Endothelial cell of umbilical vein (primary cell): ENCODE measurements at regions not wholly inside any gene's neighbourhood (a gene's known extent, or its start where the extent isn't known, plus 50 kb on each side); places are given as distances from the start of the nearest gene placed in this dataset.
"Not testable (repeated sequence)": the region's sequence is repeated elsewhere in the genome, so short reads cannot be mapped to it uniquely, and the experiment has no call there.

ENCODE experiments used
- BruUV-seq: library from RNA; stranded (reverse); fragments of 400-500 nt; replicated peaks from 2 replicates; lab custom pipeline; 2021; lab: Mats Ljungman, UMichigan
- CTCF ChIA-PET: fragments of 300-600, 350-600 bp; sonication (Branson Sonifier 250); formaldehyde crosslinking; loops from one replicate; lab custom pipeline; 2021; ENCODE audit warnings: antibody characterized with exemption, inconsistent platforms; lab: Charles Lee
- POLR2A ChIA-PET: fragments of 300-600, 350-600 bp; sonication (Branson Sonifier 250); formaldehyde crosslinking; loops from one replicate; lab custom pipeline; 2021; ENCODE audit warnings: antibody characterized with exemption, inconsistent platforms; lab: Charles Lee
- DNase-seq: peaks from one replicate; pipeline ENCODE4 v3.0.0-alpha.2; 2011; ENCODE audit warnings: low read depth, low spot score
- FAIRE-seq: peaks from 2 replicates; lab custom pipeline; 2011; peaks lifted over from hg19 to GRCh38; lab: Jason Lieb, UNC
- H2AFZ ChIP-seq: 2 replicates; pipeline ENCODE4 v1.6.0; 2012; ENCODE audit warnings: low read depth, low read length, control low read depth, inconsistent platforms
- H3K27ac ChIP-seq: 2 replicates; pipeline ENCODE4 v1.5.1; 2011; ENCODE audit warnings: low read depth, mild to moderate bottlenecking, control low read depth, low read length, moderate library complexity; ENCODE audit not compliant: insufficient read depth
- H3K27me3 ChIP-seq, 2 experiments: 2 replicates each; pipeline versions ENCODE4 v1.6.0 to v1.6.1; 2011; ENCODE audit warnings: low read length in 2 of 2, mixed read lengths in 1 of 2; ENCODE audit not compliant: control insufficient read depth in 2 of 2, insufficient read depth in 2 of 2
- H3K36me3 ChIP-seq, 2 experiments: 2 replicates in 1 of 2; 3 replicates in 1 of 2; pipeline ENCODE4 v1.5.1; 2011; ENCODE audit warnings: low read length in 2 of 2, mild to moderate bottlenecking in 1 of 2, moderate library complexity in 1 of 2; ENCODE audit not compliant: control insufficient read depth in 2 of 2, insufficient read depth in 2 of 2; ENCODE audit errors: extremely low read depth in 1 of 2
- H3K4me1 ChIP-seq: 3 replicates; pipeline ENCODE4 v1.5.1; 2011; ENCODE audit warnings: mild to moderate bottlenecking, low read length; ENCODE audit not compliant: control insufficient read depth, insufficient read depth; ENCODE audit errors: extremely low read depth
- H3K4me2 ChIP-seq: 2 replicates; pipeline ENCODE4 v1.6.1; 2011; ENCODE audit warnings: low read length, control low read depth, mixed read lengths; ENCODE audit not compliant: insufficient read depth
- H3K4me3 ChIP-seq, 3 experiments: fragments of 200-600 bp in 1 of 3; sonication (generic), shearing (Covaris generic) in 1 of 3; replicated peaks in 1 of 3; 2 replicates each; pipeline ENCODE4 v1.5.1; 2011 to 2016; ENCODE audit warnings: control low read depth in 3 of 3, low read length in 3 of 3, mild to moderate bottlenecking in 2 of 3, inconsistent platforms in 1 of 3, low read depth in 1 of 3, moderate library complexity in 1 of 3; ENCODE audit not compliant: insufficient read depth in 1 of 3
- H3K79me2 ChIP-seq: 2 replicates; pipeline ENCODE4 v1.6.0; 2012; ENCODE audit warnings: low read length, inconsistent platforms; ENCODE audit not compliant: control insufficient read depth, insufficient read depth
- H3K9ac ChIP-seq: replicated peaks from 2 replicates; pipeline ENCODE3; 2011; ENCODE audit warnings: low read length, control low read depth; ENCODE audit not compliant: insufficient read depth; ENCODE audit errors: extremely low read depth
- H3K9me1 ChIP-seq: replicated peaks from 3 replicates; pipeline ENCODE4 v1.6.0; 2011; ENCODE audit warnings: mild to moderate bottlenecking, low read length; ENCODE audit not compliant: control insufficient read depth, insufficient read depth; ENCODE audit errors: extremely low read depth
- H3K9me3 ChIP-seq: replicated peaks from 2 replicates; pipeline ENCODE4 v1.5.1; 2012; ENCODE audit warnings: low read length, inconsistent platforms; ENCODE audit not compliant: control insufficient read depth, insufficient read depth
- H4K20me1 ChIP-seq: replicated peaks from 2 replicates; pipeline ENCODE3; 2011; ENCODE audit warnings: mild to moderate bottlenecking, low read length; ENCODE audit not compliant: control insufficient read depth, insufficient read depth; ENCODE audit errors: extremely low read depth
- EZH2 ChIP-seq: IDR thresholded peaks from 2 replicates; pipeline ENCODE4 v1.6.1; 2012; ENCODE audit warnings: borderline replicate concordance, low read depth, mild to moderate bottlenecking, moderate library complexity, low read length, inconsistent platforms; ENCODE audit not compliant: severe bottlenecking
- GATA2 ChIP-seq: IDR thresholded peaks from 2 replicates; pipeline ENCODE4 v1.7.0; 2011; ENCODE audit warnings: low read depth, mild to moderate bottlenecking, moderate library complexity, mixed read lengths, low read length; ENCODE audit not compliant: insufficient read length, insufficient read depth
- MAX ChIP-seq: IDR thresholded peaks from 2 replicates; pipeline ENCODE4 v1.6.1; 2011; ENCODE audit not compliant: insufficient read depth, insufficient read length
- MYC ChIP-seq: IDR thresholded peaks from one replicate; pipeline ENCODE4 v1.6.1; 2011; ENCODE audit warnings: mild to moderate bottlenecking, low read depth, low read length
- POLR2A ChIP-seq: IDR thresholded peaks from 2 replicates; pipeline ENCODE4 v1.6.1; 2012; ENCODE audit warnings: low read depth, mild to moderate bottlenecking, control low read depth, low read length
- POLR2AphosphoS5 ChIP-seq: IDR thresholded peaks from 2 replicates; pipeline ENCODE4 v1.6.1; 2012; ENCODE audit warnings: low read depth, mild to moderate bottlenecking, control low read depth, low read length, moderate library complexity; ENCODE audit not compliant: insufficient read depth
- dilution Hi-C: fragments of 300-500 bp; cut with MboI; formaldehyde crosslinking; loops from one replicate; pipeline ENCODE4 v1.15.0; 2019; ENCODE audit warnings: low sequenced_read_pairs; ENCODE audit not compliant: extremely low pct_ligation_motif_present
- intact Hi-C: fragments of 100-400 bp; cut with micrococcal nuclease; formaldehyde crosslinking; loops from one replicate; pipeline ENCODE4 v1.10.0; 2022
- TF ChIP-seq, protein P1 (sequence below), 2 donors: IDR thresholded peaks; 1 replicate in 1 of 2; 2 replicates in 1 of 2; pipeline ENCODE4 v1.5.1; 2011; ENCODE audit warnings: low read length in 2 of 2, mild to moderate bottlenecking in 2 of 2, moderate library complexity in 2 of 2, control low read depth in 1 of 2, inconsistent platforms in 1 of 2, low read depth in 1 of 2; ENCODE audit not compliant: insufficient read depth in 1 of 2; ENCODE audit errors: extremely low read depth in 1 of 2

DNA sequence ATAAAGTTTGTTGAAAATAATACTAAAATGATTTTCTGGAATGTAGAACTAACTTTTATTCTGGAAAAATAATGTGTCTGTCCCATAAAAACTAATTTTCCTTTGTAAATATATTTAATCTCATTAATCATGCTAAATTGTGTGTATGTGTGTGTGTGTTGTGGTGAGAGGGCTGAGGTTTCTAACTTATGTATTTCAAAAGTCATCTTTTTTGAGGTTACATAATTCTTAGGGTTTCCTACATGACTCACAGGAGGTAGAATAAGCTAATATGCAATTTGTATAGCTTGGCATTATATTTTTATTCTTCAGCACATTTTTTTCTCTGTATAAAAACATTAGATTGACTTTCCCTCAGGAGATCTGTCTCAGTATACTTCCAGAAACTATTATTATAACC lies 64.1 kb upstream of the CLVS2 start:
- dilution Hi-C loops = no loop called here
- no peak for DNase-seq

GRCh38 chr6:122944936-122945335 lies 51.1 kb upstream of the CLVS2 start:
- dilution Hi-C loops, BruUV-seq, intact Hi-C loops: not testable (repeated sequence)

More for the DNA sequence above, 64.1 kb upstream of the CLVS2 start:
- no peaks in the 10 kb centered on the region for H3K27me3 ChIP-seq
- intact Hi-C loops = no loop called here
- no peaks in the 10 kb centered on the region for H4K20me1 ChIP-seq
- TF ChIP-seq MAX (no peak), POLR2A (no peak), POLR2AphosphoS5 (no peak), GATA2 (no peak), MYC (no peak), EZH2 (no peak)
- TF ChIP-seq, protein P1, sequence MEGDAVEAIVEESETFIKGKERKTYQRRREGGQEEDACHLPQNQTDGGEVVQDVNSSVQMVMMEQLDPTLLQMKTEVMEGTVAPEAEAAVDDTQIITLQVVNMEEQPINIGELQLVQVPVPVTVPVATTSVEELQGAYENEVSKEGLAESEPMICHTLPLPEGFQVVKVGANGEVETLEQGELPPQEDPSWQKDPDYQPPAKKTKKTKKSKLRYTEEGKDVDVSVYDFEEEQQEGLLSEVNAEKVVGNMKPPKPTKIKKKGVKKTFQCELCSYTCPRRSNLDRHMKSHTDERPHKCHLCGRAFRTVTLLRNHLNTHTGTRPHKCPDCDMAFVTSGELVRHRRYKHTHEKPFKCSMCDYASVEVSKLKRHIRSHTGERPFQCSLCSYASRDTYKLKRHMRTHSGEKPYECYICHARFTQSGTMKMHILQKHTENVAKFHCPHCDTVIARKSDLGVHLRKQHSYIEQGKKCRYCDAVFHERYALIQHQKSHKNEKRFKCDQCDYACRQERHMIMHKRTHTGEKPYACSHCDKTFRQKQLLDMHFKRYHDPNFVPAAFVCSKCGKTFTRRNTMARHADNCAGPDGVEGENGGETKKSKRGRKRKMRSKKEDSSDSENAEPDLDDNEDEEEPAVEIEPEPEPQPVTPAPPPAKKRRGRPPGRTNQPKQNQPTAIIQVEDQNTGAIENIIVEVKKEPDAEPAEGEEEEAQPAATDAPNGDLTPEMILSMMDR (IDR thresholded peaks at IDR 0.05; ENCODE audit: extremely low read depth in 1 of 2, insufficient read depth in 1 of 2, low read depth in 1 of 2, low read length in 2 of 2) = no peak
- BruUV-seq = no TSS peak
- FAIRE-seq = no peak
- no peaks in the 10 kb centered on the region for H3K9me3 ChIP-seq
- ChIA-PET POLR2A (no interaction called here), CTCF (no interaction called here)
- H2AFZ ChIP-seq = no peak overlapping the region
- H3K4me2 ChIP-seq = no peak overlapping the region
- H3K79me2 ChIP-seq = no peaks in the 10 kb centered on the region
- no peak overlapping the region for H3K9ac ChIP-seq
- H3K9me1 ChIP-seq = no peaks in the 10 kb centered on the region
- H3K27ac ChIP-seq = no peak overlapping the region
- H3K4me1 ChIP-seq = no peaks in the 10 kb centered on the region
- H3K36me3 ChIP-seq = no peaks in the 10 kb centered on the region
- no peak overlapping the region for H3K4me3 ChIP-seq

More at GRCh38 chr6:122944936-122945335, 51.1 kb upstream of the CLVS2 start:
- H2AFZ ChIP-seq, H3K36me3 ChIP-seq, H3K4me3 ChIP-seq, H3K27ac ChIP-seq, H3K9me3 ChIP-seq, CTCF ChIA-PET, DNase-seq, H3K27me3 ChIP-seq, H3K9ac ChIP-seq, H3K4me1 ChIP-seq, FAIRE-seq, H3K4me2 ChIP-seq, H4K20me1 ChIP-seq, H3K9me1 ChIP-seq, H3K79me2 ChIP-seq, POLR2A ChIA-PET: not testable (repeated sequence)
